Osteoblast (primary cell): ENCODE measurements at regions not wholly inside any gene's neighbourhood (a gene's known extent, or its start where the extent isn't known, plus 50 kb on each side); places are given as distances from the start of the nearest gene placed in this dataset.

Source experiments
- DNase-seq: peaks from one replicate; pipeline ENCODE4 v3.0.0; 2011; ENCODE audit warnings: low spot score, mixed read lengths; ENCODE audit not compliant: insufficient read length; ENCODE audit errors: missing footprints
- H2AFZ ChIP-seq: 2 replicates; pipeline ENCODE4 v1.6.0; 2011; ENCODE audit warnings: mild to moderate bottlenecking, low read length
- H3K27ac ChIP-seq: 2 replicates; pipeline ENCODE4 v1.5.1; 2011; ENCODE audit warnings: mild to moderate bottlenecking, low read depth, low read length, moderate library complexity
- H3K27me3 ChIP-seq: 2 replicates; pipeline ENCODE4 v1.6.0; 2012; ENCODE audit warnings: mild to moderate bottlenecking, control low read depth, inconsistent platforms, low read length, moderate library complexity; ENCODE audit not compliant: insufficient read depth
- H3K36me3 ChIP-seq: 2 replicates; pipeline ENCODE4 v1.5.1; 2011; ENCODE audit warnings: mild to moderate bottlenecking, low read length, control low read depth, moderate library complexity; ENCODE audit not compliant: insufficient read depth
- H3K4me1 ChIP-seq: 2 replicates; pipeline ENCODE4 v1.5.1; 2011; ENCODE audit warnings: mild to moderate bottlenecking, low read length, control low read depth, moderate library complexity; ENCODE audit not compliant: insufficient read depth
- H3K4me2 ChIP-seq: 2 replicates; pipeline ENCODE4 v1.6.0; 2011; ENCODE audit warnings: mild to moderate bottlenecking, low read length; ENCODE audit not compliant: insufficient read depth
- H3K4me3 ChIP-seq: fragments of 200-600 bp; sonication (generic); 3 replicates; pipeline ENCODE4 v1.5.1; 2012; ENCODE audit warnings: mild to moderate bottlenecking, low read length, inconsistent platforms; ENCODE audit not compliant: insufficient read depth
- H3K79me2 ChIP-seq: 2 replicates; pipeline ENCODE4 v1.6.0; 2012; ENCODE audit warnings: mild to moderate bottlenecking, low read length, control low read depth, inconsistent platforms; ENCODE audit not compliant: insufficient read depth
- H3K9me3 ChIP-seq: 2 replicates; pipeline ENCODE4 v1.5.1; 2011; ENCODE audit warnings: low read depth, low read length, control low read depth
- H4K20me1 ChIP-seq: 2 replicates; pipeline ENCODE4 v1.6.0; 2012; ENCODE audit warnings: mild to moderate bottlenecking, low read length, control low read depth; ENCODE audit not compliant: insufficient read depth
- CTCF ChIP-seq: IDR thresholded peaks from 2 replicates; pipeline ENCODE4 v1.5.1; 2011; ENCODE audit warnings: mild to moderate bottlenecking, low read depth, low read length, moderate library complexity; ENCODE audit errors: extremely low read depth

GRCh38 chr15:29570948-29571791 lies 251.1 kb downstream of the TJP1 start:
- Histone ChIP-seq H3K27ac (no peak overlapping the region), H4K20me1 (no peaks in the 10 kb centered on the region), H3K27me3 (peaks cover 62% of the 10 kb centered on the region), H3K4me3 (no peak overlapping the region), H3K79me2 (no peaks in the 10 kb centered on the region), H3K4me2 (peak overlapping the region; percentile 32), H3K36me3 (no peaks in the 10 kb centered on the region), H3K4me1 (no peaks in the 10 kb centered on the region), H3K9me3 (no peaks in the 10 kb centered on the region), H2AFZ (no peak overlapping the region)
- TF ChIP-seq CTCF, result no peak
- peak; percentile 73 for DNase-seq

GRCh38 chr15:29570121-29570947 lies 251.9 kb downstream of the TJP1 start:
- Histone ChIP-seq H2AFZ (no peak overlapping the region), H3K27me3 (peaks cover 62% of the 10 kb centered on the region)

DNA sequence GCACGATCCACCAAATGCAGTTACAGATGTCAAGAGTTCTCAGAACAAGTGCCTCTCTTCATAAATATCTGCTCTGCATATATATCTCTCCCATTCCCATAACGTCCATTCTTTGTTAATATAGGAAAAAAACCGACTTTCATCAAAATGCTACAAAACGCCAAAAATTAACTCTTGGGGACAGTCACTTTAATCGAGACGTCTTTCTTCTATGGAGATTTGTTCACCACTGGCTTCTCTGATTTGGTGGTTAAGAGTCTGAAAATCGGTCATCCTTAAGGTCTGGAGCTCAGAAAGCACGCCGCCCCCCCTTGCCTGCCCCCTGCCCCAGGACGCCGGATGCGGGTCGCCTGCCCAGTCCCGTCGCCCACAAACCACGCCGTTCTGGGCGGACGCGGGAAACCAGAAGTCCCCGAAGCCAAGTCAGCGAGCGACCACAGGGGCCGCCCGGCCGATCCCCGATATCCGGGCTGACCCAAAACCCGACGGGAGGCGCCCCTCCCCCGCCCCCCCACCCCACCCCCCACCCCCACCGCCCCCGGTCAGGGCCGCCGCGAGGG lies 252.7 kb downstream of the TJP1 start:
- no peaks in the 10 kb centered on the region for H3K4me1 ChIP-seq
- no peak for DNase-seq
- no peaks in the 10 kb centered on the region for H3K79me2 ChIP-seq
- H3K4me3 ChIP-seq, result no peak overlapping the region
- no peaks in the 10 kb centered on the region for H4K20me1 ChIP-seq
- no peak overlapping the region for H2AFZ ChIP-seq
- H3K36me3 ChIP-seq, result no peaks in the 10 kb centered on the region
- TF ChIP-seq CTCF, result no peak
- no peak overlapping the region for H3K4me2 ChIP-seq
- H3K27me3 ChIP-seq, result peaks cover 62% of the 10 kb centered on the region
- no peaks in the 10 kb centered on the region for H3K9me3 ChIP-seq
- H3K27ac ChIP-seq, result no peak overlapping the region

More at GRCh38 chr15:29570121-29570947, 251.9 kb downstream of the TJP1 start:
- peak overlapping the region; percentile 36 for H3K4me2 ChIP-seq
- no peak overlapping the region for H3K27ac ChIP-seq
- DNase-seq, result peak; percentile 85
- no peaks in the 10 kb centered on the region for H3K9me3 ChIP-seq
- no peaks in the 10 kb centered on the region for H4K20me1 ChIP-seq
- H3K4me3 ChIP-seq, result peak overlapping the region; percentile 46
- no peak for TF ChIP-seq CTCF
- H3K4me1 ChIP-seq, result no peaks in the 10 kb centered on the region
- H3K36me3 ChIP-seq, result no peaks in the 10 kb centered on the region
- no peaks in the 10 kb centered on the region for H3K79me2 ChIP-seq
